Muscle of arm (tissue), 1 donor: ENCODE measurements at regions not wholly inside any gene's neighbourhood (a gene's known extent, or its start where the extent isn't known, plus 50 kb on each side); places are given as distances from the start of the nearest gene placed in this dataset.
"Not testable (repeated sequence)": the region's sequence is repeated elsewhere in the genome, so short reads cannot be mapped to it uniquely, and the experiment has no call there.

Experiments
- DNase-seq: peaks from one replicate; pipeline ENCODE4 v3.0.0-alpha.2; 2013

DNA sequence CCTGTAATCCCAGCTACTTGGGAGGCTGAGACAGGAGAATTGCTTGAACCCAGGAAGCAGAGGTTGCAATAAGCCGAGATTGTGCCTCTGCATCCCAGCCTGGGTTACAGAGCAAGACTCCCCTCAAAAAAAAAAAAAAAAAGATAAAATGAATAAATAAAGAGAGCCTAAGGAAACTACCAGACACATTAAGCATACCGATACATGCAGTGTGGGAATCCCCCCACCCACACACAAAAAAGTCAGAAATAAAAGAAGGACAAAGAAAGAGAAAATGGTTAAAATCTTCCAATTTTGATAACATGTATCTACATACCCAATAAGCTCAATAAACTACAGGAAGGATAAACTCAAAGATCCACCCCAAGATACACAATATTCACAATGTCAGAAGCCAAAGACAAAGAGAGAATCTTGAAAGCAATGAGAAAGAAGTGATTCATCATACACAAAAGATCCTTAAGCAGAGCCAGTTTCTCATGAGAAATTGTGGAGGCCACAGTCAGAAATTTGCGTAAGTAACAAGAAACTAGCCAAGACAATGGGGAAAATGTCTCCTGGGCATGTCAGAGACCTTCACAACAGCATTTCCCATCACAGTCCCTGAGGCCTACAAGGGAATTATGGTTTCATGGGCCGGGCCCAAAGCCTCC is 1197.0 kb downstream of the AMY1C start:
- no peak for DNase-seq

DNA sequence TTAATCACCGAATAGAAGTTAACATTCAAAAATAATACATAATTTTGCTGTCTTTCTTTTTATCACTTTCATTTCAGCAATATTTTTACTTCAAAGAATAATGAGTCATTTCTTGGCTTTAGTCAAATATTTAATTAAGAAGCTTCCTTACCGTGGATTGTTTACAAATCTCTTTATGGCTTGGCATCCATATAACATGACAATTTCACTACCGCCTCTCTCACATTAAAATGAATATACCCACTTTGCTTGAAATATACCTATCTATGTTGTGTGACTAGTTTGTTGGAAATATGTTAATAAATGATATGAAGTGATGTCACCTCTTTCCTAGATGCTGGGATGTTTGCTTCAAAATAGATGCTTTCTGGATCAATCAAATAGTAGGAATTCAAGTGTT is 1203.9 kb downstream of the AMY1C start:
- no peak for DNase-seq

DNA sequence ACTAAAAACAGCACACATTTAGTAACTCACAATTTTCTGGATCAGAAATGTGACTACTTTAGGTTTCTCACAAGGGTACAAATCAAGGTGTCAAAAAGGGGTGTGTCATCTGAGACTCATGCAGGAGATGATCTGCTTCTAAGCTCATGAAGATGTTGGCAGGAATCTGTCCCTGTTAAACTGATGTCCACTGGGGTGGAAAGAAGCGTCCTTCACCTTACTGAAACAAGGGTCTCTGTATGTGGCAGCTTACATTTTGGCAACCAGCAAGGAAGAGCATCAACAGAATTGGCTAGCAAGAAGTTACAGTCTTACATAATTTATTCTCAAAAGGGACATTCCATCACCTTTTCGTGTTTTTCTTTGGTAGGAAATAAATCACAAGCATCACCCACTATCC is 1223.8 kb downstream of the AMY1C start:
- no peak for DNase-seq

DNA sequence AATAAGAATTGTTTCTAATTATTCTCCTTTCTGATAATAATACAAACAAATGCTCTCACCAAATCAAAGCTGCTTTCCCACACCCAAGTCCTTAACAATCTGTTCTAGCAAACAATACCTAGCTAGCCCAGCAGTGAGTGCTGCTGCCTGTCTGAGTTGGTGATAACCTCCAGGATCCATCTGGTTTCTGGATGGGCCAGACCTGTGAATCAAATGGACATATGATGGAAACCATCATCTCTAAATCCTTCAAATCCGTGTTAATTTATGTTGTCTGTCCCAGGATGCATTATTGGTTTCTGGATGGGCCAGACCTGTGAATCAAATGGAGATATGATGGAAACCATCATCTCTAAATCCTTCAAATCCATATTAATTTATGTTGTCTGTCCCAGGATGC is 1230.0 kb downstream of the AMY1C start:
- DNase-seq = no peak

DNA sequence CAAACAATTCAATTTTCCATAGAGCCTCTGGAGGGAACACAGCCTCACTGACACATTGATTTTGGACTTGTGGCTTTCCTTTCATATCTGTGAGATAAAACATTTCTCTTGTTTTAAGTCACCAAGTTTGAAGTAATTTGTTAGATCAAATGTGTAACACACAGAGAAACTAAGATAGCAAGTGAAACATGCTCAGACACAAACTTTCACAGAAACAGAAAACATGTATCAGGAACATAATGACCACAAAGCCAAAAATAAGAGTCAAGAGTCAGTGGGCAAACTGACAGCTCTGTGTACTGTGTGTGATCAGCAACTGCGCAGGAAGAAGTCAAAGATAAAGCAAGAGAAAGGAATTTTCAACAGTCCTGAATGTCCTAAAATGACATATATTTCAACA is 1237.5 kb downstream of the AMY1C start:
- no peak for DNase-seq

DNA sequence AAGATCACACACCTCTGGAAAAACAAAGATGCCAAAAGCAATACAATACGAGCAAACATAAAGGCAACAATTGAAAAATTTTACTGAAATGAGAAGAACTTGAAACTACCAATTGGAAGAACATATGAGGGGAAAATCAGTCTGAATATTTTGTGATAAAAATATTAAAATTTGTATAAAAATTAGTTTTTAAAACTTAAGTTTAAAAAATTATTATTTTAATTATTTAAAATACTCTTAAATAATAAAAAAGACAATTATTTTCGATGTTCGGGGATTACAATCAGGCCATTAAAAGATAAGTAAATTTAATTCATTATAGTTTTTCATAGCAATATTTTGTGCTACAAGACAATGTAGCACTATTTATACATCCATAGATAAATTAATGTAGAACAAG is 1239.3 kb downstream of the AMY1C start:
- no peak for DNase-seq

DNA sequence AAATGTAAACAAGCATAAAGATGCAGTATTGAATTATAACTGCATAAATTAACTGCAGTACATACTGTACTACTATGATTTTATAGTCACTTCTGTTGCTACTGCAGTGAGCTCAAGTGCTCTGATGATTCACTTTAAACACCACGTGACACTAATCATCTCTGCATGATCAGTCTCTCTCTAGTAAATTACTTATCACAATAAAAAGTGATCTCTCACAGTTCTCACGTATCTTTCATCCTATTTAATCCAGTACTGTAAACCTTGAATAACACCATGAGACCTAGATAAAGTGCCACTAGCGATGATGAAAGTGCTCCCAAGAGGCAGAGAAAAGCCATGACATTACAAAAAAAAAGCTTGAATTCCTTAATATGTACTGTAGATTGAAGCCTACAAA is 1242.0 kb downstream of the AMY1C start:
- DNase-seq = no peak

DNA sequence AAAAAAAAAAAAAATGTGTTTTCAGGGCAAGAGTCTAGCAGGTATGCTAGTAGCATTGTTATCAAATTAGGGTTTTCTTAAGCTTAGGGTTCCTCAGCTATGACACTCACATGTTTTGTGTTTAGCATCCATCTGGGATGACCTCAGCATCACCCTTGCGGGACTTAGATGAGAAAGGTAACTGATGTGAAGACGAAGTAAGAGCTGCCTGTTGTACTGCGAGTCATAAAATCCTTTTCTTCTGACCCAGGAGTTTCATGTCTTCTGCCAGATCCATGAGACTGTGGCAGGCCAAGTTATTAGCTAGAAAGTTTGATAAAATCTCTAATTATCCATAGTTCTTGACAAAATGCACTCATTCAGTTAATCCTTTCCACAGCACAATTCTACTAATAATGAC is 1251.1 kb downstream of the AMY1C start:
- DNase-seq = no peak

DNA sequence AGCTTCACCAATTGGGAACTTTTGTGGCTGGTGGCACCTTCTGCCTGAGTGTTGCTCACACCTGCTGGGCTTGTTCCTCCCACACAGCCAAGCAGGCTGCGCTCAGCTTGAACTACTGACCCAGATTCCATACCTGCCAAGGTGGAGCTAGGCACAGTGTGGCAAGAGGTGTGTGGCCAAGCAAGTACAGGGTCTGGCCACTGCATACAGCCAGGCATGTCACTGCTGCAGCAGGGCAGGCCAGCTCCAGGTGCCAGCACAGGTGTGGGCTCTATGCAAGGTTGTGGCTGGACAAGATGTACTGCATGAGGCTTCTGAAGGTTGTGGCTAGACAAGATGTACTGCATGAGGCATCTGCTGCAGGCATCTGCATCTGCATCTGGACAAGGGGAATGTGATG is 1254.8 kb downstream of the AMY1C start:
- DNase-seq = no peak

DNA sequence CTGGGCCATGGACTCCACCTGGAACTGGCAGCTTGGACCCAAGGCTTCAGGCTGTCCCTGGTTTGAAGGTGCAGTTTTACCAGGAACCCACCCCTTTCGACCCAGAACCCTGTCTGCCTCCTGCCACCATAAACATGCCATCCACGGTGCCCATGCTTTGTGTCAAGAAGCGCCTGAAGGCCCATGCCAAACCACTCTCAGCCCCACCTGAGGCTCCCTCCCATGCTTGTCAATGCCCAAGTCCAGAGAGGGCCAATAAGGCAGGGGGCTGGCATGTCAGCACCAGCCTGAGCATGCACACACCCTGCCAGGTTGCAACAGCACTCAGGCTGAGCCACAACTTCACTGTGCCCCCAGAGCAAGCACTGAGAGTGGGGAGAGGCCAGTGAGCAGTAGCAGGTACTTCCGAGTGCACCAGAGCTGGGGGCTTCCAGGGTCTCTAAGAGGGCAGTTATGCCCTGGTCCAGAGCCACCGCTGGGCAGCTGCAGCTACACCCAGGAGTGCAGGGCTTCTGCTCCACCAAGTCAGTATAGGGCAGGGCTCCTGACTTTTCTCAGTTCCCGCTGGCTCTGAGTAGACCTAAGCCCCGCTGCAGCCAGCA is 1256.0 kb downstream of the AMY1C start:
- no peak for DNase-seq

DNA sequence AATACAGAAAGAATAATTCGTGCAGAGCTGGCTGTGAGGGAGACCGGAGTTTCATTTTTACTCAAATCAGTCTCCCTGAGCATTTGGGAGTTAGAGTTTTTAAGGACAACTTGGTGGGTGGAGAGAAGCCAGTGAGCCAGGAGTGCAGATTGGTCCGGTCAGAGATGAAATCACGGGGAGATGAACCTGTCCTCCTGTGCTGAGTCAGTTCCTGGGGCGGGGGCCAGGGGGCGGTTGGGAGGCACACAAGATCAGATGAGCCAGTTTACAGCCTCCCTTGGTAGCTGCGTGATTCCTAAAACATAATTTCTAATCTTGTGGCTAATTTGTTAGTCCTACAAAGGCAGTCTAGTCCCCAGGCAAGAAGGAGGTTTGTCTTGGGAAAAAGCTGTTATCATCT is 1267.9 kb downstream of the AMY1C start:
- no peak for DNase-seq

DNA sequence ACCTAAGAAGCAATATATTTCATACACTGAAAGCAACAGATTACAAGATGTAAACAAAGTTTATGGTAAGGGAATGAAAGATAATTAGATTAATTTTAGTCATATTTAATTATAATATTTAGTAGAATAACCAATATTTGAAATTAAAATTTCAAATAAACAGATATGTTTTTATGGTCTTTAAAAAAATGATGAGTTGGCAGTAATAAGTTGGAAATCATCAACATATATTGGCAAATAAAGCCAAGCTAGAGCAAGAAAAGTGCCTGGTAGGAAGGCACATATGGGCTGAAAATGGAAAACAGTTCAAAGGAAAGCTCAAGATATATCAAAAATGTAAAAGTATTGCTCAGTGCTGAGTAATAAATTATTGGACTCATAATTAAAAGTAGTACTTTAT is 1274.0 kb downstream of the AMY1C start:
- DNase-seq = no peak

DNA sequence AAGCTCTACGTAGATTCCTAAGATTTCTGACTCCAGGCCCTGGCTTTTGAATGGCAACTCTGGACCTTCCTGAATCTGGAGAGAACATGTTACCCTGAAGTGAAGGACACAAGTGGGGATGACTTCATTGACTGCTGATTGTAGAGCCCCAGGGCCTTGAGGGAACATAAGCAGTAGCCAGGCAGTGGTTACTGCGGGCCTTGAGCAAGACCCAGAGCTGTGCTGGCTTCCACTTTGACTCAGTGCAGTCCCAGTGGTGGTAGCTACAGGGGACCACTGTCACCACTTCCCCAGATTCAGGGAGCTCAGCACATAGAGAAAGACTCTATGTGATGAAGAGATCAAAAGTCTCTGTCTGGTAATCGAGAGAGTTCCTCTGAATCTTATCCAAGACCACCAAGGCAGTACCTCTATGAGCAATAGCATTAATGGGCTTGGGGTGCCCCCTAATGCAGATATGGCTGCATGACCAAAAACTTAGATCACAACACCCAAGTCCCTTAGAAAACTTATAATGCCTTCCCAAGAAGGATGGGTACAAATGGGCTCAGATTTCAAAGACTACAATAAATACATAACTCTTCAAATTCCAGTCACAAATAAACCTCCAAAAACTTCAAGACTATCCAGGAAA is 1278.3 kb downstream of the AMY1C start:
- DNase-seq = no peak

DNA sequence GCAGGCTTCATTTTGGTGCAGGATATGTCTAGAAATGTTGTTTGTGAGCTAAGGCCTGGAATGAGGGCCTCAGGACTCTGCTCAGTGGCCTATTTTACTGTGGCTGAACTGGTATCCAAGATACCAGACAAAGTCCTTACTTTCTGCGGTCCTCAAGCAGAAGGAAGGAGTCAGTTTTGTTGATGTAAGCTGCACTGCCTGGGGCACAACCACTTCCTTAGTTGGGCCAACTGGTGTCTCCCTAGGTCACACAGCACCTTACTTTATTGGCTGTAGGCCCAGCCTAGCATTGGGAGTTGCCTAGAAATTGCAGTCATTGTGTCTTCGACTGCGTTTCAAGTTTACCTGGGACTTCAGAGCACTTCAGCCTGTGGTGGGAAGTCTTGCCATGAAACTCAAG is 1322.7 kb downstream of the AMY1C start:
- no peak for DNase-seq

DNA sequence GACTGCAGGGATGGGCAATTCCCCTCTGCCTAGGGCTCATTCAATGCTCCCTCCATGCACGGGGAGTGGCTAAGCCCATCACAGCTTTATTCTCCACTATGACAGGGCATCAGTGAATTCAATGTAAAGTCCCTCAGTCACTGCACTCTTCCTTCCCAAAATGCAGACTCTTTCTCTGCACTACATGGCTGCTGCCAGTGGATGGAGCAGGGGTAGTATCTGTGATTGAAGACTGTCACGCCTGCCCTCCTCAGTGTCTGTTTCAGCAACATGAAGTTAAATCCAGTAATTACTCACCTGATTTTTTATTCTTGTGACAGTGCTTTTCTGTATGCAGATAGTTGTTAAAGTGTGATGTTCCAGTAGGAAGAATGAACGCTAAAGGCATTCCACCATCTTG is 1323.2 kb downstream of the AMY1C start:
- no peak for DNase-seq

DNA sequence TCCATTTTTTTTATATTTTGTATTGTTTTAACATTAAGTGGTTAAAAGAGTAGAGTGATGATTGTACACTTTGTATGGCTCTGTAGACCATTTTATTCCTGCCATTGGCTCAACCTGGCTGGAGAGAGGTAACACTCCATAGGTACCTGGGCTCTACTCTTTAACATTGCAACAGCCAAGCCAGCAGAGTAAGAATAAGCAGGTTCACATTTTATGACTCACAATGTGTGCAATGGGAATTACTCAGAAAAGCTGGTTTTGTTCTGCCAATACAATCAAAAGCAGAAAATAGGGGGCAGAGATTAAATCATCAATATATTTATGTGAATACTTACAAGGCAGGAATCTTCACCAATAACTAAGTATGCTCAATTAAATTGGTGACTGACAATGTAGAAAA is 1324.0 kb downstream of the AMY1C start:
- DNase-seq = no peak

DNA sequence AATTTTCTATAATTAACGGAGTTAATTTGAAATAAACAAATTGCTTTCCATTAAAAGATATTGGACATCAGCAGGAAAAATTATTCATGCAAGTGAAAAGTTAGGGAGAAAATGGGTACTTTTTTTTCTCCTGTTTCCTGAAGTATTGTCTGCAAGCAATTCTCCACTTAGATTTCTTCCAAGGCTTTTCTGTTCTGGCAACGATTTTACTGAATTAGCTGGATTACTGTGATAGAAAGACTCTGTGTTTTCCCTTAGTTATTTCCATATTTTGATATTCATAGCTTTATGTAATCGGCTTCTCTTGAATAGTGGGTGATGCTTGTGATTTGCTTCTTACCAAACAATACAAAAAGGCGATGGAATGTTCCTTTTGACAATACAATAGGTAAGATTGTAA is 1333.9 kb downstream of the AMY1C start:
- DNase-seq = peak; percentile 11

DNA sequence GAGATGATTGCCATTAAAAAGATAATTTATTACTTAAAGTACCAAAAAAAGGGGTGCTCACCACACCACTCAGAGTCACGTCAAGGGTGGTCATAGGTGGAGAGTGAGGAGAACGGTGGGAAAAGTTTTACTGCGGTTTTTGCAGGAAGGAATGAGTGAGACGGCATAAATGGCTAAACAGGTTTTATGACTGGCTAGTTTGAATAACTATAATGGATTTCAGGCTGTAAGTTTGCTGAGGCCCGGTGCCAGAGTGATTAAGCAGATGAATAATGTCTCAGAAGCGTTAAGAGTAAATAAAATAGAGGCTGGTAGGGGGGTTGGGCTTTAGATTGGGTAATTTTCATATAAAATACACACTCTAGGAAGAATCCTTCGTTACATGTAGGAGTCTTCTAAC is 1337.8 kb downstream of the AMY1C start:
- DNase-seq = no peak

DNA sequence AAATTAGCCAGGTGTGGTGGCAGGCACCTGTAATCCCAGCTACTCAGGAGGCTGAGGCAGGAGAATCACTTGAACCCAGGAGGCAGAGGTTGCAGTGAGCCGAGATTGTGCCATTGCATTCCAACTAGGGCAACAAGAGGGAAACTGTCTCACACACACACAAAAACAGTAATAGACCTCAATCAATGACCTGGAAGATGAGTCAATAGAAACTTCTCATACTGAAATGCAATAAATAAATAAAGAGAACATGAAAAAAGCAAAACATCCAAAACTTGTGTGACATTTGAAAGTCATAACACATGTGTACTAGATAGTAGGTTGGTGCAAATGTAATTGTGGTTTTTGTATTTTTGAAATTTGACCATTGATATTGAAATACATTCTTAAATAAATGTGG is 1338.5 kb downstream of the AMY1C start:
- DNase-seq = no peak

DNA sequence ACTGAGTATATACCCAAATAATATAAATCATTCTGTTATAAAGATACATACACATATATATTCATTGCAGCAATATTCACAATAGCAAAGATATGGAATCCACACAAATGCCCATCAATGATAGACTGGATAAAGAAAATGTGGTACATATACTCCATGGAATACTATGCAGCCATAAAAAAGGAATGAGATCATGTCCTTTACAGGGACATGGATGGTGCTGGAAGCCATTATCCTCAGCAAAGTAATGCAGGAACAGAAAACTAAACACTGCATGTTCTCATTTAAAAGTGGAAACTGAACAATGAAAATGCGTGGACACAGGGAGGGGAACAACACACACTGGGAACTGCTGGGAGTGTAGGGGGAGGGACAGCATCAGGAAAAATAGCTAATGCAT is 1344.2 kb downstream of the AMY1C start:
- DNase-seq = not testable (repeated sequence)

DNA sequence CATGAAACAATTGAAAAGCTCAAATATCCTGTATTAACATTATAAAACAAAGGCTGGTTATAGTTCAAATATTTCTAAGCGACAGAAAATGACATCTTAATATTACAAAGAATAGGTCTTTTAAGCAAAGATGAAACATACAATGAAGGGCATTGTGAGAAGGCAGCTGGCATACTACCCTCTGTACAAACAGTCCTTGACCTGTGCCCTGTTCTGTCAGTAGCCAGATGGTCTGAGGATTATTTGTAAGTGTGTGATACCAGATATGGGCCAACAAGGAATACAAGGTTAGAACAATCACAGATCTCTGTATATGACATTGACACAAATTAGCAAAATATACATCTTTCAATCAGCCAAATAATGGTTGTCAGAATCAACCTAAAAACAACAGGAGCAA is 1350.4 kb downstream of the AMY1C start:
- DNase-seq = no peak

DNA sequence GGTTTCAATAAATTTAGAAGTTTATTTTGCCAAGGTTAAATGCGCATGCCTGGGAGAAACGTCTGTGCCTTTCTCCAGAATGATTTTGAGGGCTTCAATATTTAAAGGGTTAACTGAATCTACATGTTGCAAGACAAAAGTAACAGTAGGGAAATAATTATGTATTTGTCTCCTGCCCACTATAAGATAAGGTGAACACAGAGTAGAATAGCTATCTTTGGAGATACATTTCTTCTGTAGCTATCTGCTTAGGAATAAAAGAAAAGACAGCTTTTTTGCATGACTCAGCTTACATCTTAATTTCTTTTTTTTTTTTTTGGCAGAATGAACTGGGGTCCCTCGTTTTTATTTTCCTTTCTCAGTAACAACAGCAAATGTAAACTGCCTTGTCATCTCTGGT is 1351.6 kb downstream of the AMY1C start:
- no peak for DNase-seq

DNA sequence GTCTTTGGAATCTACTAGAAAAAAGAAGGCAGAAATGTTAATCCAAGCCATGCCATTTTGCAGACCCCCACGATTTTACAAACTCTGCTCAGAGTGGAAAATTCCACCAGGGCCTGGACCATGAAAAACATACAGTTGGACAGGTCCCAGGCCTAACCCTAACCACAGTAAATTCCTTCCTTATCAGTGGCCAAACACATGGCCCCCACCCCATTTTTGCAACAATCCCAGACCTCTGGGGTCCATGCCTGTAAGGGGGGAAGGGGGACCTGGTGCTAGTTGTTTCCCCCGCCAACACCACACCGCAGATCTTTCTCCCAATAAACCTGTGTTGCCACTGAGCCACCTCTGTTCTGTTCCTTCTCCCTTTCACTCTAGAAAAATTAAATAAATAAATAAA is 1352.7 kb downstream of the AMY1C start:
- DNase-seq = no peak

DNA sequence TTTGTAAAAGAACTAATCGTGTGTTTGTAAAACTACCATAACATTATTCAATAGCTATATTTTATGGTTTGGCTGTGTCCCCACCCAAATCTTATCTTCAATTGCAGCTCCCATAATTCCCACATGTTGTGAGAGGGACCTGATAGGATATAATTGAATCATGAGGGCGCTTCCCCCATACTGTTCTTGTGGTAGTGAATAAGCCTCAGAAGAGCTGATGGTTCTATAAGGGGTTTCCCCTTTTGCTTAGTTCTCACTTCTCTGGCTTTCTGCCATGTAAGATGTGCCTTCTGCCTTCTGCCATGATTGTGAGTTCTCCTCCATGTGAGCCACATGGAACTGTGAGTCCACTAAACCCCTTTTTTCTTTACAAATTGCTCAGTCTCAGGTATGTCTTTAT is 1372.3 kb downstream of the AMY1C start:
- no peak for DNase-seq
